ENCODE measurements at regions not wholly inside any gene's neighbourhood (a gene's known extent, or its start where the extent isn't known, plus 50 kb on each side); places are given as distances from the start of the nearest gene placed in this dataset.

GRCh38 chr6:95410168-95410567, 167.2 kb upstream of the MANEA start:
- no peak for TF ChIP-seq CTCF (IDR thresholded peaks at IDR 0.05; ENCODE audit: insufficient read depth, missing control alignments)
- no peak for DNase-seq (ENCODE audit: insufficient read length, low spot score)

GRCh38 chr6:95413789-95414188, 163.5 kb upstream of the MANEA start:
- FAIRE-seq (peak; percentile 32), DNase-seq (ENCODE audit: insufficient read length, low spot score) (no peak)
- no peak for TF ChIP-seq CTCF (IDR thresholded peaks at IDR 0.05; ENCODE audit: insufficient read depth, missing control alignments)

More at GRCh38 chr6:95410168-95410567, 167.2 kb upstream of the MANEA start:
- no peak for FAIRE-seq

- DNase-seq (ENCODE audit: insufficient read length, low spot score) (no peak), FAIRE-seq (no peak)
- no peak for TF ChIP-seq CTCF (IDR thresholded peaks at IDR 0.05; ENCODE audit: insufficient read depth, missing control alignments)
Observed at GRCh38 chr6:95417856-95418255, 159.5 kb upstream of the MANEA start.

- FAIRE-seq (no peak), DNase-seq (ENCODE audit: insufficient read length, low spot score) (no peak)
- no peak for TF ChIP-seq CTCF (IDR thresholded peaks at IDR 0.05; ENCODE audit: insufficient read depth, missing control alignments)
Observed at GRCh38 chr6:95420792-95421191, 156.5 kb upstream of the MANEA start.

GRCh38 chr6:95423331-95423730, 154.0 kb upstream of the MANEA start:
- DNase-seq (ENCODE audit: insufficient read length, low spot score) (no peak), FAIRE-seq (no peak)
- no peak for TF ChIP-seq CTCF (IDR thresholded peaks at IDR 0.05; ENCODE audit: insufficient read depth, missing control alignments)

- FAIRE-seq (peak; percentile 92), DNase-seq (ENCODE audit: insufficient read length, low spot score) (peak; percentile 8)
- TF ChIP-seq CTCF (IDR thresholded peaks at IDR 0.05; ENCODE audit: insufficient read depth, missing control alignments): peak; percentile 78
Observed at GRCh38 chr6:95431637-95432228, 145.6 kb upstream of the MANEA start.

- no peak for FAIRE-seq
- no peak for TF ChIP-seq CTCF (IDR thresholded peaks at IDR 0.05; ENCODE audit: insufficient read depth, missing control alignments)
- DNase-seq (ENCODE audit: insufficient read length, low spot score): no peak
Observed at GRCh38 chr6:95439741-95440140, 137.6 kb upstream of the MANEA start.
